PC-3 (cell line): ENCODE measurements at regions not wholly inside any gene's neighbourhood (a gene's known extent, or its start where the extent isn't known, plus 50 kb on each side); places are given as distances from the start of the nearest gene placed in this dataset.

Experiments used
- EZH2 ChIP-seq: fragments of 300-600 bp; sonication (generic); IDR thresholded peaks from one replicate; pipeline ENCODE4 v1.6.1; 2017; ENCODE audit warnings: antibody characterized with exemption, mild to moderate bottlenecking, low read length; ENCODE audit not compliant: unreplicated experiment
- TF ChIP-seq, protein P1 (sequence below): fragments of 300-600 bp; sonication (generic); conservative IDR thresholded peaks from 2 replicates; pipeline ENCODE4 v1.5.1; 2017; ENCODE audit warnings: antibody characterized with exemption, low read depth, mild to moderate bottlenecking, low read length

DNA sequence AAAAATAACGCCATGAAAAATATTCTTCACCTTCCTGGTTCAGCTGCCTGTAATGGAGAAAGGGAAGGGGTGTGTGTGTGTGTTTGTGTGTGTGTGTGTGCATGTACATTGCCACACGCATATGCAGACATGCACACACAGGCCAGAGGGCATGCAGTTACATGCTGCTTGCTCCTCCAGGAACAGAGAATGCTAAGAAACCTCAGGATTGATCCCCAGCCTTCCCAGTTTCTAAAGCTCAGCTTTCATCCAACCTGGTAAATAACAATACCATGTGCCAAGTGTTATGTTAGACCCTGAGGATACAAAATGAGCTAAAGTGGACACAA lies 241.7 kb downstream of the SPTSSA start:
- TF ChIP-seq, protein P1, sequence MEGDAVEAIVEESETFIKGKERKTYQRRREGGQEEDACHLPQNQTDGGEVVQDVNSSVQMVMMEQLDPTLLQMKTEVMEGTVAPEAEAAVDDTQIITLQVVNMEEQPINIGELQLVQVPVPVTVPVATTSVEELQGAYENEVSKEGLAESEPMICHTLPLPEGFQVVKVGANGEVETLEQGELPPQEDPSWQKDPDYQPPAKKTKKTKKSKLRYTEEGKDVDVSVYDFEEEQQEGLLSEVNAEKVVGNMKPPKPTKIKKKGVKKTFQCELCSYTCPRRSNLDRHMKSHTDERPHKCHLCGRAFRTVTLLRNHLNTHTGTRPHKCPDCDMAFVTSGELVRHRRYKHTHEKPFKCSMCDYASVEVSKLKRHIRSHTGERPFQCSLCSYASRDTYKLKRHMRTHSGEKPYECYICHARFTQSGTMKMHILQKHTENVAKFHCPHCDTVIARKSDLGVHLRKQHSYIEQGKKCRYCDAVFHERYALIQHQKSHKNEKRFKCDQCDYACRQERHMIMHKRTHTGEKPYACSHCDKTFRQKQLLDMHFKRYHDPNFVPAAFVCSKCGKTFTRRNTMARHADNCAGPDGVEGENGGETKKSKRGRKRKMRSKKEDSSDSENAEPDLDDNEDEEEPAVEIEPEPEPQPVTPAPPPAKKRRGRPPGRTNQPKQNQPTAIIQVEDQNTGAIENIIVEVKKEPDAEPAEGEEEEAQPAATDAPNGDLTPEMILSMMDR, result no peak
- no peak for TF ChIP-seq EZH2
